ENCODE measurements at regions not wholly inside any gene's neighbourhood (a gene's known extent, or its start where the extent isn't known, plus 50 kb on each side); places are given as distances from the start of the nearest gene placed in this dataset.

DNA sequence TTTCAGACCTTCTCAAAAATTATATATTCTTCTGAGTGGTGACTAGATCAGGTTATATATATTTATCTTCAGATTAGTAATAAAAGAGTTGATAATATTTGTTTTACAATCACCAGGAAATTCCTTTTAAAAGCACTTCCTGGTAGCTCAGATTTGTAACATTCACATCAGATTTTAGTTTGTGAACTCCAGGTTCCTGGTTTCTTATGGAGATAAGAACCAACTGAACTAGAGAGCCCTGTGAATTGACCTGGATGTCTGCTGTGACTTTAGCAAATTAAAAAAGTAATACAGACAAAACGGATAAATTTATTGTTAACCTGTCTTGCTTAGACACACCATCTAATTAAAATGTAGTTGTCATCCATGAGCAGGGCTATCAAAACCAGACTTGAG lies 868.7 kb downstream of the BCL11A start:
- Histone ChIP-seq H3K36me3 (no peaks in the 10 kb centered on the region), H3K4me3 (no peak overlapping the region), H3K27ac (no peak overlapping the region), H3K4me1 (no peaks in the 10 kb centered on the region), H3K27me3 (no peaks in the 10 kb centered on the region), H3K9me3 (no peaks in the 10 kb centered on the region)
- no peak for TF ChIP-seq POLR2A (IDR thresholded peaks at IDR 0.05)
- TF ChIP-seq, protein P1, sequence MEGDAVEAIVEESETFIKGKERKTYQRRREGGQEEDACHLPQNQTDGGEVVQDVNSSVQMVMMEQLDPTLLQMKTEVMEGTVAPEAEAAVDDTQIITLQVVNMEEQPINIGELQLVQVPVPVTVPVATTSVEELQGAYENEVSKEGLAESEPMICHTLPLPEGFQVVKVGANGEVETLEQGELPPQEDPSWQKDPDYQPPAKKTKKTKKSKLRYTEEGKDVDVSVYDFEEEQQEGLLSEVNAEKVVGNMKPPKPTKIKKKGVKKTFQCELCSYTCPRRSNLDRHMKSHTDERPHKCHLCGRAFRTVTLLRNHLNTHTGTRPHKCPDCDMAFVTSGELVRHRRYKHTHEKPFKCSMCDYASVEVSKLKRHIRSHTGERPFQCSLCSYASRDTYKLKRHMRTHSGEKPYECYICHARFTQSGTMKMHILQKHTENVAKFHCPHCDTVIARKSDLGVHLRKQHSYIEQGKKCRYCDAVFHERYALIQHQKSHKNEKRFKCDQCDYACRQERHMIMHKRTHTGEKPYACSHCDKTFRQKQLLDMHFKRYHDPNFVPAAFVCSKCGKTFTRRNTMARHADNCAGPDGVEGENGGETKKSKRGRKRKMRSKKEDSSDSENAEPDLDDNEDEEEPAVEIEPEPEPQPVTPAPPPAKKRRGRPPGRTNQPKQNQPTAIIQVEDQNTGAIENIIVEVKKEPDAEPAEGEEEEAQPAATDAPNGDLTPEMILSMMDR (IDR thresholded peaks at IDR 0.05), result no peak
- DNase-seq, result no peak

DNA sequence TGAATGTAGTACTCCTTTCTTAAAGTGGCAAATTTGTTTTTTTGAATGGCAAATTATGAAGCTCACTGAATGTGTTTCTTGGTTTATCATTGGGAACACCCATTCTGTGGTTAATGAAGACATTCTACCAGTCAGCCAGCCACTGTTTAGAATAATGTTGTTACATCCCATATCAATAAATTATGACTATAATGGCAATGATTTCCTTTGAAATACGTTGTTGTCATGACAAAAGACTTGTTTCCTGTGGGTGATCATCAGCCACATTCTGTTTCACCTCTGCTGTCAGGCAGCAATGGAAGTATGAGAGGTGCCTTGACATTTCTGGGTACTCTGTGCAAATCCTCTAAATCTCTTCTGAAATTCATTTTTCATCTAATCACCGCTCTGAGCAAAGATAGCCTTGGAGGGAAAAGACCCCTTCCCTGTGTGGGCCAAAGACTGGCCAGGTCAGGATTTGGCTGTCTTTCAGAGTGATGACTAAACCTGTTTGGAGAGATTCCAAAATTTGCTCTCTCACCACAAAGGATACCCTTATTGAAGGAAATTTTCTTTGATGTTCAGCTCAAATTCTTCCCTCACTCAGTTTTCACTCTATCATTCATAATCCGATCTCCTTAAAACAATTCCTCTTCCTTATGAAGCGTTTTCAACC lies 869.2 kb downstream of the BCL11A start:
- TF ChIP-seq POLR2A (IDR thresholded peaks at IDR 0.05), result no peak
- TF ChIP-seq, protein P1 (IDR thresholded peaks at IDR 0.05), result no peak
- Histone ChIP-seq H3K27ac (no peak overlapping the region), H3K4me1 (no peaks in the 10 kb centered on the region), H3K36me3 (no peaks in the 10 kb centered on the region), H3K27me3 (no peaks in the 10 kb centered on the region), H3K4me3 (no peak overlapping the region), H3K9me3 (no peaks in the 10 kb centered on the region)
- no peak for DNase-seq

DNA sequence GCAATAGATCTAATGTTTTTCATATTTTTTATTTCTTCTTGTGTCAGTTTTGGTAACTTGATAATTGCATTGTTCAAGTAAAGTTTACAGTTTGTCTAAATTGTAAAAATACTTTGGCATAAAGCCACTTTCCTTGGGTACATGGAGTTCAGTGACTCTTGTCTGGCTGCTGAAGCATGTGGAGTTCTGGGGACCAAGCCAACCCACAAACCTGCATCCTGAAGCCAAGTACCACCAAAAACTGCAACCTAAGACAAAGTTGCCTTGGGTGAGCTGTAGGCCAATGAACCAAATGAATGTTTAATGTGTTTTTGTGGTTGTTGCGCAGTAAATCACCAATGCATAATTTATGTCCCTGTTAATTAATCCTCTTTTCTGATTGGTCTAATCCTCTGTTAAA lies 872.6 kb downstream of the BCL11A start:
- H3K4me3 ChIP-seq, result no peak overlapping the region
- DNase-seq, result no peak

DNA sequence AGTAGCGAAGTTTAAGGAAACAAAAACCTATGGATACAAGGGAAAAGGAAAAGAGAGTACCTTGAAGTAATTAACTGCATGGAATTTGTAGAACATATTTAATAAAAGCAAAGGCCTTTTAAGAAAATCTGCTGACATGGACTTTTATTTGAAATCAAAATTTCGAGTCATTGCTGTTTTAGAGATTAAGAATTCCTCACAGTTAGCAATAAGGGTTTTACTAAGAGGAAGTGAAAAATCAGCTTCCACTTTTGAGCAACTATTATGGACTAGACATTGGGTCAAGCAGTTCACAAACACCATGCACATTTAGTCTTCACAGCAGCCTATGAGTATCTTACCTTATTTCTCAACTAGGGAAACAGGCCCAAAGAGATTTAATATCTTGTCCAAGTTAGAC lies 876.3 kb downstream of the BCL11A start:
- no peaks in the 10 kb centered on the region for H3K9me3 ChIP-seq
- no peak overlapping the region for H3K27ac ChIP-seq
- H3K4me3 ChIP-seq, result no peak overlapping the region
- TF ChIP-seq POLR2A (IDR thresholded peaks at IDR 0.05), result no peak
- TF ChIP-seq, protein P1 (IDR thresholded peaks at IDR 0.05), result no peak
- H3K36me3 ChIP-seq, result no peaks in the 10 kb centered on the region
- no peaks in the 10 kb centered on the region for H3K27me3 ChIP-seq
- DNase-seq, result no peak
- no peaks in the 10 kb centered on the region for H3K4me1 ChIP-seq

More for the DNA sequence above, 872.6 kb downstream of the BCL11A start:
- Histone ChIP-seq H3K27ac (no peak overlapping the region), H3K36me3 (no peaks in the 10 kb centered on the region), H3K4me1 (no peaks in the 10 kb centered on the region), H3K9me3 (no peaks in the 10 kb centered on the region), H3K27me3 (no peaks in the 10 kb centered on the region)
- TF ChIP-seq, protein P1 (IDR thresholded peaks at IDR 0.05), result no peak
- no peak for TF ChIP-seq POLR2A (IDR thresholded peaks at IDR 0.05)

DNA sequence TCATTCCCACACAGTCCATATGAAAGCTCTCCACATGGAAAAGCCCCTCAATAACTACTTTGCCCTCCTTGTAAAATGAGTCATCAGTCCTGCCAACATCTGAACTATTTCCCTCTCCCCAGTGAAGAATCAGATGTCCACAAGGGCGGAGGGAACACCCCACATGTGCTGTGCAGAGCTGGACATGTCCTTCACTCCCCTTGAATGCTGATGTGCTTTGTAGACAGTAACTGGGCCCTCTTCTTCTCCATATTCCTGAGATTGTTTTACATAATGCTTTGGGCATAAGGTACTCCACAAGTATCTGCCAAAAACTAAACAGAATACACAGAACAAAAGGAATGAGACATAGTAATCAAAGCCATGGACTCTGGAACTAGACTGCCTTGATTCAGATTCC lies 879.4 kb downstream of the BCL11A start:
- Histone ChIP-seq H3K27ac (no peak overlapping the region), H3K27me3 (no peaks in the 10 kb centered on the region), H3K4me3 (no peak overlapping the region), H3K36me3 (no peaks in the 10 kb centered on the region), H3K4me1 (no peaks in the 10 kb centered on the region), H3K9me3 (no peaks in the 10 kb centered on the region)
- no peak for TF ChIP-seq POLR2A (IDR thresholded peaks at IDR 0.05)
- TF ChIP-seq, protein P1 (IDR thresholded peaks at IDR 0.05), result no peak
- no peak for DNase-seq

DNA sequence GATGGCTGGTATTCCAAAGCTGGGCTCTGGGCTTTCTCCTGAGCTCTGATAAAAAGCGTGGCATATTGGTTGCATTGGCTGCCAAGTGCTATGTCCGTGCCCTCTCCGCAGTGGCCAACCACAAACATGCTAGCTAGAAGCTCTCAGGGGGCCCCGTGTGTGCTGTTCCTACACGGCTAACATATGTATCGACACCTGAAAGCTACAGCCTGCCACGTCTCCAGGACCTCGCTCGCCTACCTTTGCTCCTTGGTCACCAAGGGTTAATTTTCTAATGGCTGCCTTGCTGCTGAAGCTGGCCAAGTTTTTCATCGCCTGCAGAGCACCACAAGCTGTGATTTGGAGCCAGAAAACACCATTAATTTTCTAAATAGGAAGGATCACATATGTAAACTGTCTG lies 888.4 kb downstream of the BCL11A start:
- H3K27me3 ChIP-seq, result no peaks in the 10 kb centered on the region
- H3K36me3 ChIP-seq, result no peaks in the 10 kb centered on the region
- H3K9me3 ChIP-seq, result no peaks in the 10 kb centered on the region
- H3K27ac ChIP-seq, result no peak overlapping the region
- no peak overlapping the region for H3K4me3 ChIP-seq
- no peak for DNase-seq
- TF ChIP-seq, protein P1 (IDR thresholded peaks at IDR 0.05), result no peak
- no peak for TF ChIP-seq POLR2A (IDR thresholded peaks at IDR 0.05)
- no peaks in the 10 kb centered on the region for H3K4me1 ChIP-seq

Measured in Peyer's patch (tissue), 4 donors.